Liver (tissue), 8 donors: ENCODE measurements at regions not wholly inside any gene's neighbourhood (a gene's known extent, or its start where the extent isn't known, plus 50 kb on each side); places are given as distances from the start of the nearest gene placed in this dataset.
"Not testable (repeated sequence)": the region's sequence is repeated elsewhere in the genome, so short reads cannot be mapped to it uniquely, and the experiment has no call there.

ENCODE experiments used
- DNase-seq: peaks from one replicate; pipeline ENCODE4 v3.0.0-alpha.2; 2017; ENCODE audit warnings: low spot score
- H3K27ac ChIP-seq, 2 donors: one replicate each; pipeline ENCODE4 v1.7.0; 2013; ENCODE audit warnings: inconsistent platforms in 2 of 2, low read length in 2 of 2, control low read depth in 1 of 2, low read depth in 1 of 2, mild to moderate bottlenecking in 1 of 2
- H3K27me3 ChIP-seq, 4 donors: one replicate each; pipeline versions ENCODE4 v1.6.1 to v1.7.0; 2013; ENCODE audit warnings: low read length in 3 of 4, inconsistent platforms in 1 of 4, mild to moderate bottlenecking in 1 of 4, moderate library complexity in 1 of 4; ENCODE audit not compliant: control insufficient read depth in 4 of 4, insufficient read depth in 4 of 4
- H3K36me3 ChIP-seq, 4 donors: one replicate each; pipeline versions ENCODE4 v1.6.1 to v1.7.0; 2013; ENCODE audit warnings: low read length in 3 of 4, mild to moderate bottlenecking in 3 of 4, low read depth in 1 of 4, moderate library complexity in 1 of 4; ENCODE audit not compliant: control insufficient read depth in 4 of 4, insufficient read depth in 3 of 4
- H3K4me1 ChIP-seq, 4 donors: one replicate each; pipeline versions ENCODE4 v1.6.1 to v1.7.0; 2013; ENCODE audit warnings: low read length in 3 of 4, mild to moderate bottlenecking in 3 of 4, moderate library complexity in 1 of 4; ENCODE audit not compliant: control insufficient read depth in 4 of 4, insufficient read depth in 4 of 4
- H3K4me3 ChIP-seq, 3 donors: one replicate each; pipeline versions ENCODE4 v1.6.1 to v1.7.0; 2013; ENCODE audit warnings: low read length in 3 of 3, control low read depth in 1 of 3, low read depth in 1 of 3, mild to moderate bottlenecking in 1 of 3
- H3K9ac ChIP-seq, 2 donors: one replicate each; pipeline ENCODE4 v1.7.0; 2013; ENCODE audit warnings: low read length in 2 of 2, mild to moderate bottlenecking in 2 of 2, moderate library complexity in 2 of 2, control low read depth in 1 of 2, low read depth in 1 of 2
- H3K9me3 ChIP-seq, 4 donors: one replicate each; pipeline versions ENCODE4 v1.6.1 to v1.7.0; 2013; ENCODE audit warnings: low read length in 3 of 4; ENCODE audit not compliant: control insufficient read depth in 4 of 4
- ATF3 ChIP-seq: IDR thresholded peaks from 2 replicates; pipeline ENCODE4 v1.6.1; 2016; ENCODE audit warnings: antibody characterized with exemption
- CTCF ChIP-seq: fragments of 150-350 bp; IDR thresholded peaks from 2 replicates; pipeline ENCODE4 v1.5.1; 2017; ENCODE audit warnings: improper control_type of control experiment, low read depth, low read length; ENCODE audit not compliant: missing input control
- FOXA1 ChIP-seq: IDR thresholded peaks from 2 replicates; pipeline ENCODE4 v1.6.1; 2016; ENCODE audit warnings: antibody characterized with exemption
- FOXA2 ChIP-seq: IDR thresholded peaks from 2 replicates; pipeline ENCODE4 v1.6.1; 2016; ENCODE audit warnings: antibody characterized with exemption
- GABPA ChIP-seq, 2 donors: IDR thresholded peaks in 1 of 2; conservative IDR thresholded peaks in 1 of 2; 2 replicates each; pipeline ENCODE4 v1.6.1; 2016; ENCODE audit warnings: antibody characterized with exemption in 2 of 2, mild to moderate bottlenecking in 1 of 2, moderate library complexity in 1 of 2
- HNF4A ChIP-seq, 2 donors: conservative IDR thresholded peaks; 2 replicates each; pipeline ENCODE4 v1.6.1; 2016; ENCODE audit warnings: antibody characterized with exemption in 2 of 2, mild to moderate bottlenecking in 2 of 2
- JUND ChIP-seq, 2 donors: IDR thresholded peaks; 2 replicates each; pipeline ENCODE4 v1.6.1; 2016; ENCODE audit warnings: antibody characterized with exemption in 2 of 2
- MAX ChIP-seq: IDR thresholded peaks from 2 replicates; pipeline ENCODE4 v1.6.1; 2016; ENCODE audit warnings: antibody characterized with exemption
- NR2F2 ChIP-seq: IDR thresholded peaks from 2 replicates; pipeline ENCODE4 v1.6.1; 2016; ENCODE audit warnings: antibody characterized with exemption
- RAD21 ChIP-seq, 2 donors: IDR thresholded peaks; 2 replicates each; pipeline ENCODE4 v1.6.1; 2016; ENCODE audit warnings: antibody characterized with exemption in 2 of 2, mild to moderate bottlenecking in 2 of 2
- REST ChIP-seq: IDR thresholded peaks from 2 replicates; pipeline ENCODE4 v1.6.1; 2016; ENCODE audit warnings: antibody characterized with exemption, mild to moderate bottlenecking
- RXRA ChIP-seq, 2 donors: IDR thresholded peaks; 2 replicates each; pipeline ENCODE4 v1.6.1; 2017 to 2018; ENCODE audit warnings: antibody characterized with exemption in 2 of 2, mild to moderate bottlenecking in 1 of 2
- SP1 ChIP-seq: IDR thresholded peaks from 2 replicates; pipeline ENCODE4 v1.6.1; 2018; ENCODE audit warnings: antibody characterized with exemption, mild to moderate bottlenecking
- TAF1 ChIP-seq: conservative IDR thresholded peaks from 2 replicates; pipeline ENCODE4 v1.6.1; 2016; ENCODE audit warnings: antibody characterized with exemption, mild to moderate bottlenecking
- YY1 ChIP-seq: IDR thresholded peaks from 2 replicates; pipeline ENCODE4 v1.6.1; 2016; ENCODE audit warnings: antibody characterized with exemption, mild to moderate bottlenecking
- ZBTB33 ChIP-seq: IDR thresholded peaks from 2 replicates; pipeline ENCODE4 v1.6.1; 2016; ENCODE audit warnings: antibody characterized with exemption
- WGBS: extraction: QIAGEN DNeasy Blood & Tissue Kit; methylation state at CpG from one replicate; pipeline ENCODE4 v1.1.7; 2013; 5-methylcytosine and 5-hydroxymethylcytosine counted together
- donor health status: healthy.
- donor health status: healthy.
- donor health status: healthy.
- donor health status: healthy.
- donor health status: healthy.

GRCh38 chr6:6080975-6081374 is 74.2 kb upstream of the NRN1 start (continued):
- TF ChIP-seq TAF1 (no peak), RXRA (IDR thresholded peaks at IDR 0.05) (no peak), YY1 (no peak), NR2F2 (no peak), ATF3 (no peak), FOXA1 (no peak)

GRCh38 chr6:6074190-6074589 is 67.5 kb upstream of the NRN1 start:
- Histone ChIP-seq H3K36me3 (no peaks in the 10 kb centered on the region), H3K4me3 (no peak overlapping the region), H3K27me3 (no peaks in the 10 kb centered on the region), H3K4me1 (no peaks in the 10 kb centered on the region), H3K9me3 (no peaks in the 10 kb centered on the region), H3K27ac (no peak overlapping the region), H3K9ac (no peak overlapping the region)
- TF ChIP-seq HNF4A (conservative IDR thresholded peaks at IDR 0.05) (no peak), JUND (IDR thresholded peaks at IDR 0.05) (no peak), REST (no peak), YY1 (no peak), GABPA (IDR thresholded peaks at IDR 0.05 in 1 of 2, conservative IDR thresholded peaks at IDR 0.05 in 1 of 2) (no peak), FOXA2 (no peak), FOXA1 (no peak), TAF1 (no peak), SP1 (no peak), NR2F2 (no peak), MAX (no peak), ATF3 (no peak), CTCF (no peak), RAD21 (IDR thresholded peaks at IDR 0.05) (no peak), ZBTB33 (no peak)
- no peak for DNase-seq

GRCh38 chr6:6068157-6068556 is 61.4 kb upstream of the NRN1 start:
- not testable (repeated sequence) for H3K9me3 ChIP-seq, H3K9ac ChIP-seq, H3K4me1 ChIP-seq, H3K4me3 ChIP-seq, H3K27ac ChIP-seq, DNase-seq, H3K36me3 ChIP-seq, H3K27me3 ChIP-seq
- WGBS, result 86% methylated on average over 5 of the region's 5 CpGs
